NB4 (cell line): ENCODE measurements at regions not wholly inside any gene's neighbourhood (a gene's known extent, or its start where the extent isn't known, plus 50 kb on each side); places are given as distances from the start of the nearest gene placed in this dataset.

Experiments used
- POLR2A ChIP-seq: IDR thresholded peaks from 2 replicates; pipeline ENCODE4 v1.6.1; 2011; ENCODE audit warnings: mild to moderate bottlenecking; ENCODE audit not compliant: insufficient read length; ENCODE audit errors: extremely low read depth
- TF ChIP-seq, protein P1 (sequence below): IDR thresholded peaks from one replicate; pipeline ENCODE4 v1.5.1; 2012; ENCODE audit warnings: low read depth, low read length

DNA sequence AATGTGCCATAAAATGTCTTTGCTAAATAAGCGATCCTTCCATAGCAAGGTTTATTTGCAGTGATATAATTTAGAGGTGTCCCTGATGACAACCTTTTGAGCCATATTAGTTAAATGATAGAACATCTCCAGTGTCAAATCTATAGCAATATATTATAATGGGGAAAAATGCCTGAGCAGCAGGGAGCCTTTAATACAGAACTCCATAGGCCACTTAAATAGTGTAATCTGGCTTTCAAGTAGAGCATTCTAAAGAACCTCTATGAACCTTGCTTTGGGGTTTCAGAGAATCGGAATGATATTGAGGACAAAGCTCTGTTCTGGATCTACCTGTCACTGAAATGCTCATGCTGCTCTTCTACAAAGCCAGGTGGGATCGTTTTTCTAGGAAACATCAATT is 96.7 kb upstream of the MEF2C start:
- no peak for TF ChIP-seq POLR2A
- TF ChIP-seq, protein P1, sequence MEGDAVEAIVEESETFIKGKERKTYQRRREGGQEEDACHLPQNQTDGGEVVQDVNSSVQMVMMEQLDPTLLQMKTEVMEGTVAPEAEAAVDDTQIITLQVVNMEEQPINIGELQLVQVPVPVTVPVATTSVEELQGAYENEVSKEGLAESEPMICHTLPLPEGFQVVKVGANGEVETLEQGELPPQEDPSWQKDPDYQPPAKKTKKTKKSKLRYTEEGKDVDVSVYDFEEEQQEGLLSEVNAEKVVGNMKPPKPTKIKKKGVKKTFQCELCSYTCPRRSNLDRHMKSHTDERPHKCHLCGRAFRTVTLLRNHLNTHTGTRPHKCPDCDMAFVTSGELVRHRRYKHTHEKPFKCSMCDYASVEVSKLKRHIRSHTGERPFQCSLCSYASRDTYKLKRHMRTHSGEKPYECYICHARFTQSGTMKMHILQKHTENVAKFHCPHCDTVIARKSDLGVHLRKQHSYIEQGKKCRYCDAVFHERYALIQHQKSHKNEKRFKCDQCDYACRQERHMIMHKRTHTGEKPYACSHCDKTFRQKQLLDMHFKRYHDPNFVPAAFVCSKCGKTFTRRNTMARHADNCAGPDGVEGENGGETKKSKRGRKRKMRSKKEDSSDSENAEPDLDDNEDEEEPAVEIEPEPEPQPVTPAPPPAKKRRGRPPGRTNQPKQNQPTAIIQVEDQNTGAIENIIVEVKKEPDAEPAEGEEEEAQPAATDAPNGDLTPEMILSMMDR = no peak
